Heart left ventricle (tissue), 16 donors: ENCODE measurements at regions not wholly inside any gene's neighbourhood (a gene's known extent, or its start where the extent isn't known, plus 50 kb on each side); places are given as distances from the start of the nearest gene placed in this dataset.
"Not testable (repeated sequence)": the region's sequence is repeated elsewhere in the genome, so short reads cannot be mapped to it uniquely, and the experiment has no call there.

Experiments used
- ATAC-seq, 4 donors: fragments of 200-7000 bp; cut with Tn5 transposase; one replicate each; pipeline ENCODE4 v1.9.1; 2020 to 2022; ENCODE audit warnings: moderate library complexity in 4 of 4, mild to moderate bottlenecking in 3 of 4, moderate number of reproducible peaks in 1 of 4
- DNase-seq, 5 donors: peaks; one replicate each; pipeline ENCODE4 v3.0.0-alpha.2; 2020
- H3K27ac ChIP-seq, 12 donors: fragments of 200-600 bp; sonication (generic) in 4 of 12; one replicate each; pipeline versions ENCODE4 v1.5.0 to v1.8.0; 2016 to 2022; ENCODE audit warnings: mild to moderate bottlenecking in 2 of 12
- H3K27me3 ChIP-seq, 9 donors: fragments of 200-600 bp; sonication (generic) in 2 of 9; one replicate each; pipeline versions ENCODE4 v1.5.1 to v1.8.0; 2016 to 2022; ENCODE audit warnings: mild to moderate bottlenecking in 3 of 9
- H3K36me3 ChIP-seq, 9 donors: fragments of 200-600 bp; sonication (generic) in 2 of 9; one replicate each; pipeline versions ENCODE4 v1.5.0 to v1.8.0; 2018 to 2022; ENCODE audit warnings: mild to moderate bottlenecking in 2 of 9
- H3K4me1 ChIP-seq, 12 donors: fragments of 200-600 bp; sonication (generic) in 4 of 12; one replicate each; pipeline versions ENCODE4 v1.5.0 to v1.8.0; 2016 to 2022; ENCODE audit warnings: mild to moderate bottlenecking in 3 of 12
- H3K4me3 ChIP-seq, 12 donors: fragments of 200-600 bp; sonication (generic) in 4 of 12; one replicate each; pipeline versions ENCODE4 v1.5.0 to v1.8.0; 2017 to 2022; ENCODE audit warnings: mild to moderate bottlenecking in 9 of 12, moderate library complexity in 4 of 12
- H3K9me3 ChIP-seq, 12 donors: fragments of 200-600 bp; sonication (generic) in 4 of 12; one replicate each; pipeline versions ENCODE4 v1.5.0 to v1.8.0; 2016 to 2022; ENCODE audit warnings: mild to moderate bottlenecking in 1 of 12
- CTCF ChIP-seq, 12 donors: fragments of 200-600 bp; sonication (generic) in 4 of 12; IDR thresholded peaks; one replicate each; pipeline versions ENCODE4 v1.5.0 to v1.8.0; 2018 to 2022; ENCODE audit warnings: antibody characterized with exemption in 12 of 12, mild to moderate bottlenecking in 5 of 12
- POLR2A ChIP-seq, 2 donors: fragments of 450-650 bp; IDR thresholded peaks; one replicate each; pipeline ENCODE4 v1.6.1; 2017; ENCODE audit warnings: antibody characterized with exemption in 2 of 2, mild to moderate bottlenecking in 2 of 2, moderate library complexity in 2 of 2
- WGBS, 4 donors: extraction: QIAGEN DNeasy Blood & Tissue Kit in 2 of 4; methylation state at CpG; one replicate each; pipeline versions ENCODE4 v1.1.5 to v1.1.7; 2013 to 2018; 5-methylcytosine and 5-hydroxymethylcytosine counted together
- intact Hi-C, 10 donors: fragments of 100-400 bp; cut with DNase I; formaldehyde crosslinking; loops; one replicate each; pipeline versions ENCODE4 v1.11.1 to v1.14.2; 2022
- donor health status: ischemic (EF 13 %, LVEDD 7.1; RV severe dilation, severe dysfunction).
- donor health status: healthy with polysubstance abuse.
- donor health status: DM: no; HTN: yes; CAD: no.
- donor health status: DM: no; HTN: no; CAD: no.
- donor health status: ischemic (EF 25% LVEDD 6.9; RV normal size, moderate dysfunction).
- donor health status: ischemic (EF 25% LVEDD 5.7; RV mildly dilated, moderate dysfunction).
- donor health status: healthy.
- donor health status: DM: yes; HTN: yes; CAD: no.
- donor health status: ischemic (EF 35%, LVEDD 5.7; RV mildly dilated, moderate dysfunction).
- donor health status: nonischemic (EF 11% LVEDD 7.7; RV severe dilation, severe dysfunction).
- donor health status: DM: yes; HTN: yes; CAD: no.
- donor health status: PGD.
- donor health status: ischemic (EF 29% LVEDD 5.4; RV normal size, mild dysfunction).
- donor health status: nonischemic (EF 23%, LVEDD 6.1; RV moderate dilation, normal function).

DNA sequence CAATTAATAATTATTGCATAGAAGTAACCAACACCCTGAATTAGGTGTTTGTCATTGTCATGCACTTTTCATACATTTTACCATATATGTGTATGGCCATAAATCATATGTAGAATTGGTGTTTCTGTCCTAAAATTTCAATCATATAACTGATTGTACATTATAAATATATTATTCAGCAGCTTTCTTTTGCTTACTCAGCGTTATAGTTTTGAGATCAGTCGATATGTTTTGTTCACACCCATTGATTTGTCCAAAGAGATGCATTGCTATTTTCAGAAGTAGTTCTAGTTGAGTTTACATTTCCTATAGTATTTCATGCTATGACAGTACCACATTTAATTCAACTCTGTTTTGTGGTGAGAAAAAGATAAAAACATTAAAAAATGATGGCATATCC lies 50.5 kb upstream of the PARP4 start:
- Histone ChIP-seq H3K36me3 (no peaks in the 10 kb centered on the region), H3K27ac (no peak overlapping the region), H3K9me3 (no peaks in the 10 kb centered on the region), H3K27me3 (no peaks in the 10 kb centered on the region), H3K4me3 (no peak overlapping the region), H3K4me1 (no peaks in the 10 kb centered on the region)
- DNase-seq, result no peak
- 93 to 95% (median 94%) methylated on average over 2 of the region's 2 CpGs for WGBS, 4 donors
- TF ChIP-seq POLR2A (IDR thresholded peaks at IDR 0.05), result no peak
- TF ChIP-seq CTCF (IDR thresholded peaks at IDR 0.05), result no peak
- intact Hi-C loops, result no loop called here
- ATAC-seq, result no peak

GRCh38 chr13:24563971-24564370 lies 51.4 kb upstream of the PARP4 start:
- H3K9me3 ChIP-seq, H3K27me3 ChIP-seq, DNase-seq, intact Hi-C loops, H3K27ac ChIP-seq, ATAC-seq, H3K36me3 ChIP-seq, H3K4me1 ChIP-seq, H3K4me3 ChIP-seq: not testable (repeated sequence)
- 59 to 82% (median 66%) methylated on average over 1 of the region's 1 CpG for WGBS, 4 donors

DNA sequence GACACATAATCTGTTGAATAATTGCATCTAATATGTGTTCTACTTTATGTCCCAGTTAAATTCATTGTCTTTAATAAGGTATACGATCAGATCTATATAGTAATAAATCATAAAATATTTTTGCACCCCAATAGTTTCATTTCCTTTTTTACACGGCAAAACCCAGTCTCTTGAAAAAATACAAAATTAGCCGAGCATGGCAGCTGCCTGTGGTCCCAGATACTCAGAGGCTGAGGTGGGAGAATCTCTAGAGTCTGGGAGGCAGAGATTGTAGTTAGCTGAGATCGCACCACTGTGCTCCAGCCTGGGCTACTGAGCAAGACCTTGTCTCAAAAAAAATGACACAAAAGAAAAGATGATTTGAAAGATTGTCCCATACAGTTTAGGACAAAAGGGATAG lies 52.3 kb upstream of the PARP4 start:
- Histone ChIP-seq H3K4me1 (no peaks in the 10 kb centered on the region), H3K27me3 (no peaks in the 10 kb centered on the region), H3K36me3 (no peaks in the 10 kb centered on the region), H3K4me3 (no peak overlapping the region), H3K9me3 (no peaks in the 10 kb centered on the region), H3K27ac (no peak overlapping the region)
- DNase-seq (no peak), ATAC-seq (no peak)
- 87 to 91% (median 88%) methylated on average over 4 of the region's 4 CpGs for WGBS, 4 donors
- intact Hi-C loops, result no loop called here
- no peak for TF ChIP-seq CTCF (IDR thresholded peaks at IDR 0.05)
- TF ChIP-seq POLR2A (IDR thresholded peaks at IDR 0.05), result no peak

DNA sequence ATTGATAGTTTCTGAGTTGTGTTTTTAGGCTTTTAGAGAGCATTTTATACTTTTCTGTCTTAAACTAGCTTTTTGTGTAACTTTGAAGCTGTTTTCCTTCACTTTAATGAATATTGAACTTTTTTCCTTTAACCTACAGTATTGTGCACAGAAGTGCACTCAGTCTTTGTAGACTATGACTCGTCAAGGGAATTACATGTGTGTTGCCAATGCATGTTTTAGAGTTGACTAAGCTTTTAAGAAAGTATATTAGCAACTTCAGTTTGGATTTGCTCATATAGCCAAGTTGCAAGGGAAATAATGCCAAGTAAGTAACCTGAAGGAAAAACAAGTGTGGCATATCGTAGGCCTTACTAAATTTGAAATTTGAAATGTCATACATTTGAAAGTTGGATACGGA lies 55.0 kb upstream of the PARP4 start:
- H3K9me3 ChIP-seq, H3K27ac ChIP-seq, DNase-seq, H3K4me1 ChIP-seq, H3K27me3 ChIP-seq, intact Hi-C loops, H3K4me3 ChIP-seq, ATAC-seq, H3K36me3 ChIP-seq: not testable (repeated sequence)
- 74 to 95% (median 92%) methylated on average over 3 of the region's 3 CpGs for WGBS, 4 donors

GRCh38 chr13:24574847-24575246 lies 62.3 kb upstream of the PARP4 start:
- peaks cover 0 to 10% (median 0%) of the 10 kb centered on the region in 12 donors for H3K9me3 ChIP-seq
- H3K36me3 ChIP-seq, result no peaks in the 10 kb centered on the region
- DNase-seq (no peak), ATAC-seq (no peak)
- TF ChIP-seq POLR2A (IDR thresholded peaks at IDR 0.05) (no peak), CTCF (IDR thresholded peaks at IDR 0.05) (no peak)
- H3K4me3 ChIP-seq, result no peak overlapping the region
- H3K27me3 ChIP-seq, result no peaks in the 10 kb centered on the region
- 61 to 85% (median 69%) methylated on average over 1 of the region's 1 CpG for WGBS, 4 donors
- no peaks in the 10 kb centered on the region for H3K4me1 ChIP-seq
- intact Hi-C loops, result loop anchor here in 4 of 10 donors (5.0 to 10.0 kb wide), 3 partner anchors 90 to 100 kb away; no protein-coding TSS in a partner anchor
- no peak overlapping the region for H3K27ac ChIP-seq
